GM12878 (cell line): ENCODE measurements at regions not wholly inside any gene's neighbourhood (a gene's known extent, or its start where the extent isn't known, plus 50 kb on each side); places are given as distances from the start of the nearest gene placed in this dataset.

Experiments used
- ATAC-seq: fragments of 200-7000 bp; cut with Tn5 transposase; 3 replicates; pipeline ENCODE4 v1.9.1; 2020; ENCODE audit warnings: mild to moderate bottlenecking, moderate library complexity
- BruUV-seq: library from RNA; stranded (reverse); fragments of 400-500 nt; replicated peaks from 2 replicates; lab custom pipeline; 2021; lab: Mats Ljungman, UMichigan
- CTCF ChIA-PET: fragments of 300-600 bp; sonication (Branson Sonifier 250); formaldehyde crosslinking; extraction: SDS; loops from one replicate; lab custom pipeline; 2021; ENCODE audit warnings: inconsistent platforms; lab: Yijun Ruan, JAX
- POLR2A ChIA-PET: fragments of 350-600 bp; formaldehyde crosslinking; extraction: SDS; loops from one replicate; lab custom pipeline; 2021; ENCODE audit warnings: inconsistent platforms; lab: Charles Lee
- RAD21 ChIA-PET: fragments of 300-600 bp; sonication (Branson Sonifier 250); formaldehyde crosslinking; loops from one replicate; lab custom pipeline; 2023; ENCODE audit warnings: antibody characterized with exemption; ENCODE audit not compliant: unreplicated experiment; lab: Charles Lee
- SMC1A ChIA-PET: fragments of 300-600 bp; sonication (Branson Sonifier 250); formaldehyde crosslinking; loops from one replicate; lab custom pipeline; 2023; ENCODE audit not compliant: unreplicated experiment, uncharacterized antibody; lab: Charles Lee
- DNase-seq: peaks from one replicate; pipeline ENCODE4 v3.0.0-alpha.2; 2011; ENCODE audit warnings: low read depth, low spot score
- FAIRE-seq: peaks from 3 replicates; lab custom pipeline; 2011; peaks lifted over from hg19 to GRCh38; lab: Jason Lieb, UNC
- H2AFZ ChIP-seq: 2 replicates; pipeline ENCODE4 v1.6.0; 2011; ENCODE audit warnings: low read depth, low read length, control low read depth; ENCODE audit not compliant: control insufficient read depth
- H3K27ac ChIP-seq: 2 replicates; pipeline ENCODE4 v1.5.1; 2011; ENCODE audit warnings: control low read depth; ENCODE audit not compliant: control insufficient read depth, insufficient read depth
- H3K27me3 ChIP-seq, 2 experiments: replicated peaks in 1 of 2; 2 replicates each; pipeline versions ENCODE4 v1.6.0 to v1.6.1; 2011; ENCODE audit warnings: low read length in 1 of 2; ENCODE audit not compliant: control insufficient read depth in 2 of 2, insufficient read depth in 2 of 2
- H3K36me3 ChIP-seq, 2 experiments: 2 replicates each; pipeline ENCODE4 v1.5.1; 2011; ENCODE audit warnings: low read length in 1 of 2; ENCODE audit not compliant: control insufficient read depth in 2 of 2, insufficient read depth in 2 of 2
- H3K4me1 ChIP-seq: 2 replicates; pipeline ENCODE4 v1.6.1; 2011; ENCODE audit warnings: mild to moderate bottlenecking, low read length, moderate library complexity, mixed read lengths; ENCODE audit not compliant: control insufficient read depth, insufficient read depth
- H3K4me2 ChIP-seq: 2 replicates; pipeline ENCODE4 v1.6.0; 2011; ENCODE audit warnings: control low read depth; ENCODE audit not compliant: control insufficient read depth, insufficient read depth
- H3K4me3 ChIP-seq: fragments of 200-600 bp; sonication (generic); 2 replicates; pipeline ENCODE4 v1.5.1; 2016
- H3K79me2 ChIP-seq: 2 replicates; pipeline ENCODE4 v1.6.0; 2011; ENCODE audit warnings: low read length; ENCODE audit not compliant: control insufficient read depth, insufficient read depth
- H3K9ac ChIP-seq: 2 replicates; pipeline ENCODE4 v1.8.0; 2011; ENCODE audit warnings: low read length, control low read depth, mixed read lengths; ENCODE audit not compliant: control insufficient read depth, insufficient read depth
- H3K9me3 ChIP-seq: replicated peaks from 3 replicates; pipeline ENCODE4 v1.5.1; 2011; ENCODE audit warnings: mild to moderate bottlenecking, low read length; ENCODE audit not compliant: control insufficient read depth, insufficient read depth
- H4K20me1 ChIP-seq: 2 replicates; pipeline ENCODE4 v1.6.0; 2011; ENCODE audit not compliant: control insufficient read depth, insufficient read depth
- CREB1 ChIP-seq: IDR thresholded peaks from 2 replicates; pipeline ENCODE4 v1.6.1; 2012; ENCODE audit warnings: low read depth, mild to moderate bottlenecking, inconsistent platforms
- FOS ChIP-seq: IDR thresholded peaks from 3 replicates; pipeline ENCODE4 v1.6.1; 2011; ENCODE audit warnings: borderline replicate concordance; ENCODE audit not compliant: insufficient read length; ENCODE audit errors: extremely low read depth
- GABPA ChIP-seq: IDR thresholded peaks from 2 replicates; pipeline ENCODE4 v1.6.1; 2014; ENCODE audit warnings: antibody characterized with exemption, low read depth, mild to moderate bottlenecking, inconsistent platforms
- IKZF2 ChIP-seq, 2 experiments: fragments of 450-650 bp; IDR thresholded peaks; 2 replicates each; pipeline ENCODE4 v1.6.1; 2017; ENCODE audit warnings: mild to moderate bottlenecking in 2 of 2, moderate library complexity in 2 of 2
- JUND ChIP-seq: IDR thresholded peaks from 2 replicates; pipeline ENCODE4 v1.6.1; 2012; ENCODE audit warnings: low read depth, mild to moderate bottlenecking, low read length, improper control_type of control experiment, moderate library complexity
- NBN ChIP-seq: fragments of 450-650 bp; IDR thresholded peaks from 2 replicates; pipeline ENCODE4 v1.6.1; 2016
- NFIC ChIP-seq: IDR thresholded peaks from 2 replicates; pipeline ENCODE4 v1.6.1; 2012; ENCODE audit warnings: low read depth, mild to moderate bottlenecking, inconsistent platforms, low read length, moderate library complexity
- NR2C1 ChIP-seq: fragments of 450-650 bp; IDR thresholded peaks from 2 replicates; pipeline ENCODE4 v1.6.1; 2017; ENCODE audit warnings: antibody characterized with exemption, mild to moderate bottlenecking, moderate library complexity
- NRF1 ChIP-seq: conservative IDR thresholded peaks from 2 replicates; pipeline ENCODE4 v1.6.1; 2011; ENCODE audit warnings: mild to moderate bottlenecking, low read depth, low read length, improper control_type of control experiment
- PAX5 ChIP-seq: IDR thresholded peaks from 2 replicates; pipeline ENCODE4 v1.6.1; 2011; ENCODE audit warnings: low read depth, low read length, borderline replicate concordance
- POU2F2 ChIP-seq: IDR thresholded peaks from 3 replicates; pipeline ENCODE4 v1.6.1; 2011; ENCODE audit warnings: low read depth, mild to moderate bottlenecking, low read length, borderline replicate concordance
- YY1 ChIP-seq: IDR thresholded peaks from 2 replicates; pipeline ENCODE4 v1.6.1; 2011; ENCODE audit warnings: low read depth, mild to moderate bottlenecking, low read length
- ZNF217 ChIP-seq: fragments of 450-650 bp; IDR thresholded peaks from 2 replicates; pipeline ENCODE4 v1.6.1; 2017; ENCODE audit warnings: antibody characterized with exemption, mild to moderate bottlenecking
- ZNF274 ChIP-seq: IDR thresholded peaks from one replicate; pipeline ENCODE4 v1.8.0; 2011; ENCODE audit not compliant: insufficient read length, insufficient read depth
- WGBS: methylation state at CpG from one replicate; pipeline ENCODE4 v1.1.6; 2016; ENCODE audit warnings: low lambda C conversion rate; ENCODE audit not compliant: insufficient replicate concordance, insufficient coverage; ENCODE audit errors: missing lambda C conversion rate; 5-methylcytosine and 5-hydroxymethylcytosine counted together
- in situ Hi-C: fragments of 300-500 bp; cut with MboI; formaldehyde crosslinking; loops from 9 replicates; pipeline ENCODE4 v1.14.3; 2018; ENCODE audit warnings: mixed read lengths
- intact Hi-C: fragments of 100-400 bp; cut with micrococcal nuclease; formaldehyde crosslinking; loops from one replicate; pipeline ENCODE4 v1.14.2; 2022; ENCODE audit not compliant: unreplicated experiment
- TF ChIP-seq, protein P1 (sequence below): IDR thresholded peaks from 2 replicates; pipeline ENCODE4 v1.6.1; 2012; ENCODE audit warnings: low read length, inconsistent platforms
- TF ChIP-seq, protein P2 (sequence below): IDR thresholded peaks from 2 replicates; pipeline ENCODE4 v1.6.1; 2012; ENCODE audit warnings: low read depth, low read length, improper control_type of control experiment
- TF ChIP-seq, protein P3 (sequence below): fragments of 450-650 bp; IDR thresholded peaks from 2 replicates; pipeline ENCODE4 v1.6.1; 2017; ENCODE audit warnings: borderline replicate concordance

DNA sequence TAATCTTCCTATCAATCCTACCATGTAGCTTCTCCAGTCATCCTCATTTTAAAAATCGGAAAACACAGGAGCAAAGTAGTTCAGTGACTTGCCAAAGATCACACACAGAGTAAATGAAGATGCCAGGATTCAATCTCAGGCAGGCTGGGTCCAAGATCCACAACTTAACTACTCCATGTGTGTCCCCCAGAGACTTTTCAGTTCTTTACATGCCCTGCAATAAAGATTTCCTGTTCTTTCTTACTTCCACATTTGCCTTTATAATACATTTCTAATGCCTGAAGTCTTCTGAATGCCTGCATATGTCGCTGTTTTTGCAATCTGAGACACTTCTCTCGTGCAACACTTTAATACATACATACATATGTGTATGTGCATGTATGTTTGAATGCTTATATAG, 121.7 kb upstream of the MARCKS start:
- DNase-seq (no peak), ATAC-seq (no peak), FAIRE-seq (no peak)
- H4K20me1 ChIP-seq: no peaks in the 10 kb centered on the region
- no peaks in the 10 kb centered on the region for H3K4me1 ChIP-seq
- no peak overlapping the region for H3K4me2 ChIP-seq
- 89% methylated on average over 3 of the region's 3 CpGs for WGBS
- TF ChIP-seq, protein P1, sequence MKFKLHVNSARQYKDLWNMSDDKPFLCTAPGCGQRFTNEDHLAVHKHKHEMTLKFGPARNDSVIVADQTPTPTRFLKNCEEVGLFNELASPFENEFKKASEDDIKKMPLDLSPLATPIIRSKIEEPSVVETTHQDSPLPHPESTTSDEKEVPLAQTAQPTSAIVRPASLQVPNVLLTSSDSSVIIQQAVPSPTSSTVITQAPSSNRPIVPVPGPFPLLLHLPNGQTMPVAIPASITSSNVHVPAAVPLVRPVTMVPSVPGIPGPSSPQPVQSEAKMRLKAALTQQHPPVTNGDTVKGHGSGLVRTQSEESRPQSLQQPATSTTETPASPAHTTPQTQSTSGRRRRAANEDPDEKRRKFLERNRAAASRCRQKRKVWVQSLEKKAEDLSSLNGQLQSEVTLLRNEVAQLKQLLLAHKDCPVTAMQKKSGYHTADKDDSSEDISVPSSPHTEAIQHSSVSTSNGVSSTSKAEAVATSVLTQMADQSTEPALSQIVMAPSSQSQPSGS: no peak
- no peak for TF ChIP-seq POU2F2
- TF ChIP-seq ZNF274: no peak
- TF ChIP-seq GABPA: no peak
- no peak for TF ChIP-seq YY1
- TF ChIP-seq NBN: no peak
- TF ChIP-seq, protein P2, sequence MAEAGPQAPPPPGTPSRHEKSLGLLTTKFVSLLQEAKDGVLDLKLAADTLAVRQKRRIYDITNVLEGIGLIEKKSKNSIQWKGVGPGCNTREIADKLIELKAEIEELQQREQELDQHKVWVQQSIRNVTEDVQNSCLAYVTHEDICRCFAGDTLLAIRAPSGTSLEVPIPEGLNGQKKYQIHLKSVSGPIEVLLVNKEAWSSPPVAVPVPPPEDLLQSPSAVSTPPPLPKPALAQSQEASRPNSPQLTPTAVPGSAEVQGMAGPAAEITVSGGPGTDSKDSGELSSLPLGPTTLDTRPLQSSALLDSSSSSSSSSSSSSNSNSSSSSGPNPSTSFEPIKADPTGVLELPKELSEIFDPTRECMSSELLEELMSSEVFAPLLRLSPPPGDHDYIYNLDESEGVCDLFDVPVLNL: no peak
- TF ChIP-seq PAX5: no peak
- no peak for TF ChIP-seq NFIC
- TF ChIP-seq CREB1: no peak
- TF ChIP-seq, protein P3, sequence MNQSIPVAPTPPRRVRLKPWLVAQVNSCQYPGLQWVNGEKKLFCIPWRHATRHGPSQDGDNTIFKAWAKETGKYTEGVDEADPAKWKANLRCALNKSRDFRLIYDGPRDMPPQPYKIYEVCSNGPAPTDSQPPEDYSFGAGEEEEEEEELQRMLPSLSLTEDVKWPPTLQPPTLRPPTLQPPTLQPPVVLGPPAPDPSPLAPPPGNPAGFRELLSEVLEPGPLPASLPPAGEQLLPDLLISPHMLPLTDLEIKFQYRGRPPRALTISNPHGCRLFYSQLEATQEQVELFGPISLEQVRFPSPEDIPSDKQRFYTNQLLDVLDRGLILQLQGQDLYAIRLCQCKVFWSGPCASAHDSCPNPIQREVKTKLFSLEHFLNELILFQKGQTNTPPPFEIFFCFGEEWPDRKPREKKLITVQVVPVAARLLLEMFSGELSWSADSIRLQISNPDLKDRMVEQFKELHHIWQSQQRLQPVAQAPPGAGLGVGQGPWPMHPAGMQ: no peak
- TF ChIP-seq FOS: no peak
- no peak for TF ChIP-seq NRF1
- TF ChIP-seq ZNF217: no peak
- TF ChIP-seq JUND: no peak
- no peak for TF ChIP-seq IKZF2 (IDR thresholded peaks at IDR 0.05)
- no peak for TF ChIP-seq NR2C1
- no peak overlapping the region; the same call in 1 of the 2 replicates for H2AFZ ChIP-seq
- intact Hi-C loops (no loop called here), in situ Hi-C loops (no loop called here)
- no TSS peak for BruUV-seq
- RAD21 ChIA-PET: no interaction called here
- no peak overlapping the region for H3K4me3 ChIP-seq
- CTCF ChIA-PET: interaction anchor here (1.1 to 1.2 kb wide), 2 partner anchors 49 to 123 kb away, joined by 3 read pairs; no protein-coding TSS in a partner anchor
- POLR2A ChIA-PET: no interaction called here
- H3K27me3 ChIP-seq: no peaks in the 10 kb centered on the region
- no peaks in the 10 kb centered on the region; the same call in 2 of the 3 replicates for H3K9me3 ChIP-seq
- no peaks in the 10 kb centered on the region for H3K79me2 ChIP-seq
- H3K27ac ChIP-seq: no peak overlapping the region
- H3K36me3 ChIP-seq: no peaks in the 10 kb centered on the region
- SMC1A ChIA-PET: interaction anchor here (0.7 to 3.2 kb wide), 4 partner anchors 10 to 163 kb away, joined by 3 to 15 read pairs (median 6); no protein-coding TSS in a partner anchor
- H3K9ac ChIP-seq: no peak overlapping the region
